ENCODE measurements at regions not wholly inside any gene's neighbourhood (a gene's known extent, or its start where the extent isn't known, plus 50 kb on each side); places are given as distances from the start of the nearest gene placed in this dataset.

- no peak for TF ChIP-seq CTCF (IDR thresholded peaks at IDR 0.05)
Measured at GRCh38 chr12:89244536-89244935, 107.8 kb downstream of the DUSP6 start.

- TF ChIP-seq CTCF (IDR thresholded peaks at IDR 0.05) = no peak
Measured at GRCh38 chr12:89243771-89244170, 108.5 kb downstream of the DUSP6 start.

- no peak for TF ChIP-seq CTCF (IDR thresholded peaks at IDR 0.05)
Measured at GRCh38 chr12:89239534-89239933, 112.8 kb downstream of the DUSP6 start.

GRCh38 chr12:89238593-89238992 is 113.7 kb downstream of the DUSP6 start:
- TF ChIP-seq CTCF (IDR thresholded peaks at IDR 0.05) = no peak

- TF ChIP-seq CTCF (IDR thresholded peaks at IDR 0.05) = no peak
Measured at GRCh38 chr12:89237763-89238162, 114.5 kb downstream of the DUSP6 start.

- TF ChIP-seq CTCF (IDR thresholded peaks at IDR 0.05) = no peak
Measured at GRCh38 chr12:89236748-89237383, 115.4 kb downstream of the DUSP6 start.

- TF ChIP-seq CTCF (IDR thresholded peaks at IDR 0.05) = no peak
Measured at GRCh38 chr12:89236237-89236636, 116.1 kb downstream of the DUSP6 start.
